Thyroid gland (tissue), 4 donors: ENCODE measurements at regions not wholly inside any gene's neighbourhood (a gene's known extent, or its start where the extent isn't known, plus 50 kb on each side); places are given as distances from the start of the nearest gene placed in this dataset.
A peak's percentile ranks its signal among the peaks of the same experiment; 100 is the strongest.

Source experiments
- DNase-seq, 2 donors: peaks; one replicate each; pipeline ENCODE4 v3.0.0-alpha.2; 2019
- H3K27ac ChIP-seq, 3 donors: fragments of 200-600 bp; sonication (generic); 1 replicate in 2 of 3; 2 replicates in 1 of 3; pipeline ENCODE4 v1.5.1; 2016 to 2019; ENCODE audit warnings: mild to moderate bottlenecking in 1 of 3, moderate library complexity in 1 of 3
- H3K27me3 ChIP-seq: fragments of 200-600 bp; sonication (generic); one replicate; pipeline ENCODE4 v1.5.1; 2019
- H3K36me3 ChIP-seq, 2 donors: fragments of 200-600 bp; sonication (generic); one replicate each; pipeline ENCODE4 v1.5.1; 2016 to 2019
- H3K4me1 ChIP-seq, 2 donors: fragments of 200-600 bp; sonication (generic); one replicate each; pipeline ENCODE4 v1.5.1; 2017 to 2019
- H3K4me3 ChIP-seq, 3 donors: fragments of 200-600 bp; sonication (generic); replicated peaks in 1 of 3; 1 replicate in 2 of 3; 2 replicates in 1 of 3; pipeline ENCODE4 v1.5.1; 2016; ENCODE audit warnings: mild to moderate bottlenecking in 1 of 3
- H3K9me3 ChIP-seq: fragments of 200-600 bp; sonication (generic); one replicate; pipeline ENCODE4 v1.5.1; 2017
- CTCF ChIP-seq, 6 experiments: fragments of 200-600 bp in 3 of 6; fragments of 450-650 bp in 3 of 6; sonication (generic) in 3 of 6; IDR thresholded peaks; one replicate each; pipeline ENCODE4 v1.5.1; 2016 to 2019; ENCODE audit warnings: antibody characterized with exemption in 6 of 6, mild to moderate bottlenecking in 2 of 6, inconsistent platforms in 1 of 6, moderate library complexity in 1 of 6
- POLR2A ChIP-seq, 2 donors: fragments of 450-650 bp; IDR thresholded peaks; one replicate each; pipeline ENCODE4 v1.6.1; 2017; ENCODE audit warnings: antibody characterized with exemption in 2 of 2, mild to moderate bottlenecking in 2 of 2, moderate library complexity in 1 of 2
- WGBS, 2 donors: methylation state at CpG; one replicate each; pipeline ENCODE4 v1.1.5; 2017; 5-methylcytosine and 5-hydroxymethylcytosine counted together
- intact Hi-C: fragments of 100-400 bp; cut with DNase I; formaldehyde crosslinking; loops from one replicate; pipeline ENCODE4 v1.15.1; 2023

- Histone ChIP-seq H3K36me3 (no peaks in the 10 kb centered on the region), H3K4me3 (no peak overlapping the region), H3K27me3 (no peaks in the 10 kb centered on the region), H3K4me1 (no peaks in the 10 kb centered on the region), H3K9me3 (no peaks in the 10 kb centered on the region), H3K27ac (no peak overlapping the region)
- 93 to 98% methylated on average over 1 of the region's 1 CpG for WGBS, 2 donors
- DNase-seq: no peak
- intact Hi-C loops: loop anchor here (10.0 kb wide), 1 partner anchor 499 kb away; the partner anchor contains the start of gene MKX
- TF ChIP-seq POLR2A (IDR thresholded peaks at IDR 0.05): no peak
- no peak for TF ChIP-seq CTCF (IDR thresholded peaks at IDR 0.05)
Measured at GRCh38 chr10:28243923-28244322, 58.9 kb downstream of the MPP7 start.

GRCh38 chr10:28242555-28243204, 60.2 kb downstream of the MPP7 start:
- Histone ChIP-seq H3K36me3 (no peaks in the 10 kb centered on the region), H3K4me3 (no peak overlapping the region), H3K27ac (no peak overlapping the region), H3K4me1 (no peaks in the 10 kb centered on the region), H3K9me3 (no peaks in the 10 kb centered on the region), H3K27me3 (no peaks in the 10 kb centered on the region)
- 75 to 76% methylated on average over 1 of the region's 1 CpG for WGBS, 2 donors
- no peak for DNase-seq
- intact Hi-C loops: loop anchor here (10.0 kb wide), 1 partner anchor 498 kb away; the partner anchor contains the start of gene MKX
- TF ChIP-seq CTCF (IDR thresholded peaks at IDR 0.05) (no peak), POLR2A (IDR thresholded peaks at IDR 0.05) (no peak)

- 7 to 10% methylated on average over 3 of the region's 3 CpGs for WGBS, 2 donors
- intact Hi-C loops: loop anchor here (10.0 kb wide), 1 partner anchor 497 kb away; the partner anchor contains the start of gene MKX
- peak; percentile 24 to 29 for DNase-seq
Measured at GRCh38 chr10:28241741-28242399, 61.0 kb downstream of the MPP7 start.

GRCh38 chr10:28240400-28240799, 62.5 kb downstream of the MPP7 start:
- no peak overlapping the region for H3K27ac ChIP-seq
- no peaks in the 10 kb centered on the region for H3K36me3 ChIP-seq
- no peak overlapping the region for H3K4me3 ChIP-seq
- 87 to 90% methylated on average over 2 of the region's 2 CpGs for WGBS, 2 donors
- TF ChIP-seq CTCF (IDR thresholded peaks at IDR 0.05) (no peak), POLR2A (IDR thresholded peaks at IDR 0.05) (no peak)
- no peaks in the 10 kb centered on the region for H3K27me3 ChIP-seq
- no peak for DNase-seq
- no peaks in the 10 kb centered on the region for H3K4me1 ChIP-seq
- intact Hi-C loops: loop anchor here (10.0 kb wide), 1 partner anchor 496 kb away; the partner anchor contains the start of gene MKX
- no peaks in the 10 kb centered on the region for H3K9me3 ChIP-seq

More at GRCh38 chr10:28241741-28242399, 61.0 kb downstream of the MPP7 start:
- no peaks in the 10 kb centered on the region for H3K9me3 ChIP-seq
- TF ChIP-seq CTCF (IDR thresholded peaks at IDR 0.05) (peak; percentile 82 to 94 (median 92)), POLR2A (IDR thresholded peaks at IDR 0.05) (no peak)
- H3K27ac ChIP-seq: no peak overlapping the region
- no peaks in the 10 kb centered on the region for H3K4me1 ChIP-seq
- no peaks in the 10 kb centered on the region for H3K27me3 ChIP-seq
- no peak overlapping the region for H3K4me3 ChIP-seq
- no peaks in the 10 kb centered on the region for H3K36me3 ChIP-seq

GRCh38 chr10:28236591-28236990, 66.3 kb downstream of the MPP7 start:
- no peak for DNase-seq
- intact Hi-C loops: no loop called here
- H3K4me3 ChIP-seq: no peak overlapping the region
- WGBS, 2 donors: 78 to 91% methylated on average over 12 of the region's 12 CpGs
- TF ChIP-seq CTCF (IDR thresholded peaks at IDR 0.05): no peak
- no peaks in the 10 kb centered on the region for H3K36me3 ChIP-seq
- no peaks in the 10 kb centered on the region for H3K4me1 ChIP-seq
- H3K27ac ChIP-seq: no peak overlapping the region
- no peaks in the 10 kb centered on the region for H3K9me3 ChIP-seq
- no peaks in the 10 kb centered on the region for H3K27me3 ChIP-seq
